T-helper 2 cell treated with Interferon-gamma antibody and Interleukin-4, amounts not matched to agents 100 ng/mL and 5 ng/mL, for 36 hours (primary cell): ENCODE measurements at regions not wholly inside any gene's neighbourhood (a gene's known extent, or its start where the extent isn't known, plus 50 kb on each side); places are given as distances from the start of the nearest gene placed in this dataset.

Experiments used
- intact Hi-C: fragments of 100-400 bp; cut with micrococcal nuclease; formaldehyde crosslinking; loops from one replicate; pipeline ENCODE4 v1.15.1; 2023

GRCh38 chr2:193679847-193680246 is 1485.1 kb upstream of the TMEFF2 start:
- intact Hi-C loops: no loop called here

- intact Hi-C loops: no loop called here
Observed at GRCh38 chr2:193670478-193670877, 1475.7 kb upstream of the TMEFF2 start.

GRCh38 chr2:193668557-193669323 is 1474.0 kb upstream of the TMEFF2 start:
- intact Hi-C loops: no loop called here

GRCh38 chr2:193627927-193628272 is 1433.2 kb upstream of the TMEFF2 start:
- intact Hi-C loops: no loop called here

GRCh38 chr2:193627187-193627926 is 1432.6 kb upstream of the TMEFF2 start:
- intact Hi-C loops: no loop called here

GRCh38 chr2:193608451-193608850 is 1413.7 kb upstream of the TMEFF2 start:
- intact Hi-C loops: no loop called here

GRCh38 chr2:193590831-193591230 is 1396.1 kb upstream of the TMEFF2 start:
- intact Hi-C loops: no loop called here

GRCh38 chr2:193584522-193584938 is 1389.8 kb upstream of the TMEFF2 start:
- intact Hi-C loops: no loop called here

- intact Hi-C loops: no loop called here
Observed at GRCh38 chr2:193583638-193584400, 1389.1 kb upstream of the TMEFF2 start.

- intact Hi-C loops: no loop called here
Observed at GRCh38 chr2:193581807-193582206, 1387.1 kb upstream of the TMEFF2 start.

- intact Hi-C loops: no loop called here
Observed at GRCh38 chr2:193580176-193580950, 1385.6 kb upstream of the TMEFF2 start.

- intact Hi-C loops: no loop called here
Observed at GRCh38 chr2:193566886-193567285, 1372.2 kb upstream of the TMEFF2 start.

GRCh38 chr2:193566276-193566675 is 1371.5 kb upstream of the TMEFF2 start:
- intact Hi-C loops: no loop called here

- intact Hi-C loops: no loop called here
Observed at GRCh38 chr2:193562031-193562430, 1367.3 kb upstream of the TMEFF2 start.

GRCh38 chr2:193561054-193561453 is 1366.3 kb upstream of the TMEFF2 start:
- intact Hi-C loops: no loop called here

GRCh38 chr2:193556766-193557470 is 1362.2 kb upstream of the TMEFF2 start:
- intact Hi-C loops: no loop called here

- intact Hi-C loops: no loop called here
Observed at GRCh38 chr2:193549661-193550060, 1354.9 kb upstream of the TMEFF2 start.

- intact Hi-C loops: no loop called here
Observed at GRCh38 chr2:193542762-193543161, 1348.0 kb upstream of the TMEFF2 start.

GRCh38 chr2:193539188-193539587 is 1344.5 kb upstream of the TMEFF2 start:
- intact Hi-C loops: no loop called here

GRCh38 chr2:193538061-193538460 is 1343.3 kb upstream of the TMEFF2 start:
- intact Hi-C loops: no loop called here

GRCh38 chr2:193537531-193537930 is 1342.8 kb upstream of the TMEFF2 start:
- intact Hi-C loops: no loop called here
